Keratinocyte (primary cell): ENCODE measurements at regions not wholly inside any gene's neighbourhood (a gene's known extent, or its start where the extent isn't known, plus 50 kb on each side); places are given as distances from the start of the nearest gene placed in this dataset.
A peak's percentile ranks its signal among the peaks of the same experiment; 100 is the strongest.

Source experiments
- DNase-seq: peaks from one replicate; pipeline ENCODE4 v3.0.0-alpha.2; 2011; ENCODE audit warnings: low read depth, missing footprints, low spot score
- FAIRE-seq: peaks from 2 replicates; lab custom pipeline; 2011; peaks lifted over from hg19 to GRCh38; lab: Jason Lieb, UNC
- H2AFZ ChIP-seq: 2 replicates; pipeline ENCODE4 v1.6.0; 2012; ENCODE audit warnings: low read length, control low read depth, inconsistent platforms; ENCODE audit not compliant: control insufficient read depth
- H3K27ac ChIP-seq: 2 replicates; pipeline ENCODE4 v1.5.1; 2011; ENCODE audit warnings: low read length; ENCODE audit not compliant: control insufficient read depth, insufficient read depth
- H3K27me3 ChIP-seq: 3 replicates; pipeline ENCODE4 v1.6.0; 2011; ENCODE audit warnings: low read length; ENCODE audit not compliant: control insufficient read depth, insufficient read depth; ENCODE audit errors: extremely low read depth
- H3K36me3 ChIP-seq, 2 experiments: 2 replicates in 1 of 2; 3 replicates in 1 of 2; pipeline ENCODE4 v1.5.1; 2011; ENCODE audit warnings: low read length in 2 of 2, mild to moderate bottlenecking in 1 of 2; ENCODE audit not compliant: control insufficient read depth in 2 of 2, insufficient read depth in 2 of 2; ENCODE audit errors: extremely low read depth in 1 of 2
- H3K4me1 ChIP-seq: 3 replicates; pipeline ENCODE4 v1.5.1; 2011; ENCODE audit warnings: low read length; ENCODE audit not compliant: control insufficient read depth, insufficient read depth; ENCODE audit errors: extremely low read depth
- H3K4me2 ChIP-seq: 3 replicates; pipeline ENCODE4 v1.6.0; 2011; ENCODE audit warnings: low read depth, low read length; ENCODE audit not compliant: control insufficient read depth, insufficient read depth; ENCODE audit errors: extremely low read depth
- H3K4me3 ChIP-seq, 3 experiments: fragments of 200-600 bp in 1 of 3; sonication (generic) in 1 of 3; 2 replicates in 2 of 3; 3 replicates in 1 of 3; pipeline ENCODE4 v1.5.1; 2011 to 2016; ENCODE audit warnings: low read length in 3 of 3, mild to moderate bottlenecking in 3 of 3, control low read depth in 2 of 3, inconsistent platforms in 1 of 3, low read depth in 1 of 3, mixed read lengths in 1 of 3, mixed run types in 1 of 3, moderate library complexity in 1 of 3; ENCODE audit not compliant: control insufficient read depth in 2 of 3, insufficient read depth in 2 of 3; ENCODE audit errors: extremely low read depth in 1 of 3
- H3K79me2 ChIP-seq: 2 replicates; pipeline ENCODE4 v1.6.0; 2012; ENCODE audit warnings: low read length; ENCODE audit not compliant: control insufficient read depth, insufficient read depth
- H3K9ac ChIP-seq: 3 replicates; pipeline ENCODE4 v1.6.0; 2011; ENCODE audit warnings: low read length; ENCODE audit not compliant: control insufficient read depth, insufficient read depth; ENCODE audit errors: extremely low read depth
- H3K9me1 ChIP-seq: 3 replicates; pipeline ENCODE4 v1.6.0; 2011; ENCODE audit warnings: low read length; ENCODE audit not compliant: control insufficient read depth, insufficient read depth; ENCODE audit errors: extremely low read depth
- H3K9me3 ChIP-seq: 2 replicates; pipeline ENCODE4 v1.5.1; 2012; ENCODE audit warnings: low read depth, low read length; ENCODE audit not compliant: control insufficient read depth
- H4K20me1 ChIP-seq: 3 replicates; pipeline ENCODE4 v1.6.0; 2011; ENCODE audit warnings: low read length; ENCODE audit not compliant: control insufficient read depth, insufficient read depth; ENCODE audit errors: extremely low read depth
- CTCF ChIP-seq, 3 experiments: IDR thresholded peaks in 1 of 3; conservative IDR thresholded peaks in 1 of 3; optimal IDR thresholded peaks in 1 of 3; 2 replicates in 2 of 3; 3 replicates in 1 of 3; pipeline versions ENCODE3 to v1.5.1; 2011; ENCODE audit warnings: low read length in 3 of 3, mild to moderate bottlenecking in 3 of 3, moderate library complexity in 2 of 3, control low read depth in 1 of 3, inconsistent platforms in 1 of 3; ENCODE audit not compliant: insufficient read depth in 2 of 3; ENCODE audit errors: extremely low read depth in 1 of 3
- EZH2 ChIP-seq: IDR thresholded peaks from one replicate; pipeline ENCODE4 v1.6.1; 2012; ENCODE audit warnings: inconsistent platforms, mild to moderate bottlenecking, low read length, moderate library complexity
- dilution Hi-C: fragments of 300-500 bp; cut with MboI; formaldehyde crosslinking; loops from one replicate; pipeline ENCODE4 v1.7.0; 2020; ENCODE audit warnings: low sequenced_read_pairs; ENCODE audit not compliant: extremely low pct_ligation_motif_present

- Histone ChIP-seq H3K9me1 (no peaks in the 10 kb centered on the region), H4K20me1 (no peaks in the 10 kb centered on the region), H3K4me2 (no peak overlapping the region), H2AFZ (no peak overlapping the region), H3K79me2 (no peaks in the 10 kb centered on the region), H3K36me3 (no peaks in the 10 kb centered on the region), H3K4me3 (no peak overlapping the region), H3K9me3 (no peaks in the 10 kb centered on the region), H3K27ac (no peak overlapping the region), H3K27me3 (no peaks in the 10 kb centered on the region), H3K9ac (no peak overlapping the region), H3K4me1 (peaks cover 9% of the 10 kb centered on the region)
- dilution Hi-C loops = no loop called here
- FAIRE-seq (no peak), DNase-seq (no peak)
- no peak for TF ChIP-seq CTCF (optimal IDR thresholded peaks at IDR 0.05 in 1 of 3, IDR thresholded peaks at IDR 0.05 in 1 of 3, conservative IDR thresholded peaks at IDR 0.05 in 1 of 3; ENCODE audit: extremely low read depth in 1 of 3, insufficient read depth in 2 of 3, low read length in 3 of 3)
- no peak for TF ChIP-seq EZH2
Measured at GRCh38 chr1:25023826-25024225, 93.8 kb upstream of the RUNX3 start.

GRCh38 chr1:25023190-25023578 lies 93.1 kb upstream of the RUNX3 start:
- H3K9ac ChIP-seq = peak overlapping the region; percentile 60
- no peaks in the 10 kb centered on the region for H3K79me2 ChIP-seq
- no peak for TF ChIP-seq EZH2
- TF ChIP-seq CTCF (optimal IDR thresholded peaks at IDR 0.05 in 1 of 3, IDR thresholded peaks at IDR 0.05 in 1 of 3, conservative IDR thresholded peaks at IDR 0.05 in 1 of 3; ENCODE audit: extremely low read depth in 1 of 3, insufficient read depth in 2 of 3, low read length in 3 of 3) = no peak
- DNase-seq (no peak), FAIRE-seq (peak; percentile 20)
- H3K4me2 ChIP-seq = no peak overlapping the region
- no peak overlapping the region for H3K4me3 ChIP-seq
- H3K27me3 ChIP-seq = no peaks in the 10 kb centered on the region
- no peaks in the 10 kb centered on the region for H3K36me3 ChIP-seq
- H4K20me1 ChIP-seq = no peaks in the 10 kb centered on the region
- H3K9me3 ChIP-seq = no peaks in the 10 kb centered on the region
- peaks cover 9% of the 10 kb centered on the region for H3K4me1 ChIP-seq
- H3K9me1 ChIP-seq = no peaks in the 10 kb centered on the region
- H2AFZ ChIP-seq = no peak overlapping the region
- dilution Hi-C loops = no loop called here
- H3K27ac ChIP-seq = peak overlapping the region; percentile 71
